ENCODE measurements at regions not wholly inside any gene's neighbourhood (a gene's known extent, or its start where the extent isn't known, plus 50 kb on each side); places are given as distances from the start of the nearest gene placed in this dataset.
"Not testable (repeated sequence)": the region's sequence is repeated elsewhere in the genome, so short reads cannot be mapped to it uniquely, and the experiment has no call there.

DNA sequence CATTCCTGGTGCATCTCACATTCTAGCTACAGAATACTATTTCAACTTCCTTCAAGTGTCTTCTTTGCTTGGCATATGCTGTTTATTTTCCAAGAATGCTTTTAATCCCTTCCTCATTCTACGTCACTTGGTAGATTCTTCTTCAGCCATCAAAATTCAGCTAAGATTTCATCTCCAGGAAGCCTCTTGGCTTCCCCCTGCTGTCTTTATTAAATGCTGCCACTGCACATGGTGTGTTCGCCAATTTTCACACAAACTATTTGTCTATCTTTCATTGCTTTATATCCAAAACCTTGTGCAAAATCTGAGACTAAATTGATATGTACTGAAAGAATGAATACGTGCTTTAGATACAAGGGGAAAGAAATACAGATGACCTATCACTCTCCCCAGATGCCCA is 253.0 kb downstream of the RFPL4B start:
- TF ChIP-seq, protein P1, sequence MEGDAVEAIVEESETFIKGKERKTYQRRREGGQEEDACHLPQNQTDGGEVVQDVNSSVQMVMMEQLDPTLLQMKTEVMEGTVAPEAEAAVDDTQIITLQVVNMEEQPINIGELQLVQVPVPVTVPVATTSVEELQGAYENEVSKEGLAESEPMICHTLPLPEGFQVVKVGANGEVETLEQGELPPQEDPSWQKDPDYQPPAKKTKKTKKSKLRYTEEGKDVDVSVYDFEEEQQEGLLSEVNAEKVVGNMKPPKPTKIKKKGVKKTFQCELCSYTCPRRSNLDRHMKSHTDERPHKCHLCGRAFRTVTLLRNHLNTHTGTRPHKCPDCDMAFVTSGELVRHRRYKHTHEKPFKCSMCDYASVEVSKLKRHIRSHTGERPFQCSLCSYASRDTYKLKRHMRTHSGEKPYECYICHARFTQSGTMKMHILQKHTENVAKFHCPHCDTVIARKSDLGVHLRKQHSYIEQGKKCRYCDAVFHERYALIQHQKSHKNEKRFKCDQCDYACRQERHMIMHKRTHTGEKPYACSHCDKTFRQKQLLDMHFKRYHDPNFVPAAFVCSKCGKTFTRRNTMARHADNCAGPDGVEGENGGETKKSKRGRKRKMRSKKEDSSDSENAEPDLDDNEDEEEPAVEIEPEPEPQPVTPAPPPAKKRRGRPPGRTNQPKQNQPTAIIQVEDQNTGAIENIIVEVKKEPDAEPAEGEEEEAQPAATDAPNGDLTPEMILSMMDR (IDR thresholded peaks at IDR 0.05; ENCODE audit: low read depth, low read length, missing control alignments): no peak
- H3K4me3 ChIP-seq (replicated peaks; ENCODE audit: low read depth, low read length): no peak overlapping the region
- DNase-seq (ENCODE audit: extremely low read depth, low read depth): no peak

DNA sequence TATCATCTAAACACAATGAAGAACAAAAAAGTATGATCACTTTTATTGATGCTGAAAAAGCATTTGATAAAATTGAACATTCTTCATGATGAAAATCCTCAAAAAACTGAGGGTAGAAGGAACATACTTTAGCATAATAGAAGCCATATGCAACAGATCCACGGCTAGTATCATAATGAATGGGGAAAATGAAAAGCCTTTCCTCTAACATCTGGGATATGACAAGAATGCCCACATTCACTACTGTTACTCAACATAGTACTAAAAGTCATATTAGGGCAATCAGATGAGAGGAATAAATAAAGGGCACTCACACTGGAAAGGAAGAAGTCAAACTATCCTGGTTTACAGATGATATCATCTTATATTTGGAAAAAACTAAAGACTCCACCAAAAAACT is 256.6 kb downstream of the RFPL4B start:
- H3K4me3 ChIP-seq (replicated peaks; ENCODE audit: low read depth, low read length): no peak overlapping the region
- no peak for DNase-seq (ENCODE audit: extremely low read depth, low read depth)
- TF ChIP-seq, protein P1 (IDR thresholded peaks at IDR 0.05; ENCODE audit: low read depth, low read length, missing control alignments): no peak

DNA sequence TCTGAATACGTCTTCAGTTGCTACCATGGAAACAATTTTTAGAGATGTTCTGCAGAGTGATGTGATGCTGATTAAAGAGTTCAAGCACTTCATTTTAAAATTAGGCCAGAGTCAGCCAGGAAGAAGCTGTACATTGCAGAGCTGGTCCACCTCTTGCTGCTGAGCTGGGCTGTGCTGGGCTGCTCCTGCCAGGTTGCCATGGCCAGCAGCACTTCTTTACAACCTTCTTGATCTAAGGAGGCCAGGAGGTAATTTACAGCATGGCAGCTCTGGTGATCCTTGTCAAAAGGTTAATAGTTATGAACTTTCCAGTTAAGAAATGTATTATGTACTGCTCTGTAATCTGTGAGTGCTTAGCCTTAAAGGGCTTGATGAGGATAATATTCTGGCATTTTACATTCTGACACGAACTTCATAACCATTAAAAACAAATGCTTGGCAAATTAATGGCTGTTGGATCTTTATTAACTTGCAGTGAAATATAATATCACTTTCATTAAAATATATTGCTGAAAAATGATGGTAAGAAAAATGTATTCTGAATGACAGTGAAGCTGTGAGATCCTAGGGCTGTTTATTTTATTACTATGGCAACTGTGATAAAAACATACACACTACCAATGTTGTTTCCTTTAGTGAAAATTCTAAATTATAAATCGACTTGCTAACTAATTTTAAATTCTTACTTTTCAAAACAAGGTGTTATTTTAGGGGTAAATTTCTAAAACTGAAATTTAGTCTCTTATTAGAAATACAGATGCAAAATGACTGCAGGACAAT is 259.7 kb downstream of the RFPL4B start:
- no peak for DNase-seq (ENCODE audit: extremely low read depth, low read depth)
- no peak overlapping the region for H3K4me3 ChIP-seq (replicated peaks; ENCODE audit: low read depth, low read length)
- TF ChIP-seq, protein P1 (IDR thresholded peaks at IDR 0.05; ENCODE audit: low read depth, low read length, missing control alignments): no peak

DNA sequence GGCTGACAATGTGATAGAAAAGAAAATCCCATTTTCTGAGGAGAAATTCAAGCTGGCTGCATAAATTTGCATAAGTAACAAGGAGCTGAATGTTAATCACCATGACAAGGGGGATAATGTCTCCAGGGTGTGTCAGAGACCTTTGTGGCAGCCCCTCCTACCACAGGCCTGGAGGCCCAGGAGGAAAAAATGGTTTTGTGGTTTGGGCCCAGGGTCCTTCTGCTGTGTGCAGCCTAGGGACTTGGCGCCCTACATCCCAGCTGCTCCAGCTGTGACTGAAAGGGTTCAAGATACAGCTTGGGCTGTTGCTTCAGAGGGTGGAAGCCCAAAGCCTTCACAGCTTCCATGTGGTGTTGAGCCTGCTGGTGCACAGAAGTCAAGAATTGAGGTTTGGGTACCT is 261.8 kb downstream of the RFPL4B start:
- H3K4me3 ChIP-seq (replicated peaks; ENCODE audit: low read depth, low read length); DNase-seq (ENCODE audit: extremely low read depth, low read depth): not testable (repeated sequence)

DNA sequence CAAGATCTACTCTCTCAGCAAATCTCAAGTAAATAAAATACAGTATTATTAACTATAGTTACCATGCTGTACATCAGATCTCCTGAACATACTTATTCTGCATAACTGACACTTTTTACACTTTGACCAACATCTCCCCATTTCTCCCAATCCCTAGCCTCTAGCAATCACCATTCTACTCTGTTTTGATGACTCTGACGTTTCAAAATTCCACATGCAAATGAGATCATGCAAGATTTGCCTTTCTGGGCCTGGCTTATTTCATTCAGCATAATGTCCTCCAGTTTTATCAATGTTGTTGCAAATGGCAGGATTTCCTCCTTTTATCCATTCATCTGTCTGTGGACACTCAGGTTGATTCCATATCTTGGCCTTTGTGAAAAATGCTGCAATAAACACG is 266.3 kb downstream of the RFPL4B start:
- TF ChIP-seq, protein P1 (IDR thresholded peaks at IDR 0.05; ENCODE audit: low read depth, low read length, missing control alignments): no peak
- no peak overlapping the region for H3K4me3 ChIP-seq (replicated peaks; ENCODE audit: low read depth, low read length)
- DNase-seq (ENCODE audit: extremely low read depth, low read depth): no peak

DNA sequence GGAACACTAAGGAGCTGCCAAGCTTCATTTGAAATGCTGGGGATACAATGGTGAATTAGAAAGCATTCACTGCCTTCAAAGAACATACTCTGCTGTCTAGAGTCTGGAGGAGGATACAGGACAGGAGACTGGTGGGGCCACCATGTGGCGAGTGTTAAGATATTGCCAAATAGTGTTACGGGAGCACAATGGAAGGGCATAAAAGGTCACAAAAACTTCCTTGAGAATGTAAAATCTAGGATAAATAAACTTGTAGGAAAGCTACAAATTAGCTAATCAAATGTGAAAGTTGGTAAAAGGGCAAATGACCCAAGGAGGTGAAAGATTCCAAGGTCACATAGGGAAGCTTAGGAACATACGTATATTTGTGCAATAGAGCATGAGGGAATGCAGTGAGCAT is 271.7 kb downstream of the RFPL4B start:
- TF ChIP-seq, protein P1 (IDR thresholded peaks at IDR 0.05; ENCODE audit: low read depth, low read length, missing control alignments): peak; percentile 10
- no peak overlapping the region for H3K4me3 ChIP-seq (replicated peaks; ENCODE audit: low read depth, low read length)
- DNase-seq (ENCODE audit: extremely low read depth, low read depth): no peak

DNA sequence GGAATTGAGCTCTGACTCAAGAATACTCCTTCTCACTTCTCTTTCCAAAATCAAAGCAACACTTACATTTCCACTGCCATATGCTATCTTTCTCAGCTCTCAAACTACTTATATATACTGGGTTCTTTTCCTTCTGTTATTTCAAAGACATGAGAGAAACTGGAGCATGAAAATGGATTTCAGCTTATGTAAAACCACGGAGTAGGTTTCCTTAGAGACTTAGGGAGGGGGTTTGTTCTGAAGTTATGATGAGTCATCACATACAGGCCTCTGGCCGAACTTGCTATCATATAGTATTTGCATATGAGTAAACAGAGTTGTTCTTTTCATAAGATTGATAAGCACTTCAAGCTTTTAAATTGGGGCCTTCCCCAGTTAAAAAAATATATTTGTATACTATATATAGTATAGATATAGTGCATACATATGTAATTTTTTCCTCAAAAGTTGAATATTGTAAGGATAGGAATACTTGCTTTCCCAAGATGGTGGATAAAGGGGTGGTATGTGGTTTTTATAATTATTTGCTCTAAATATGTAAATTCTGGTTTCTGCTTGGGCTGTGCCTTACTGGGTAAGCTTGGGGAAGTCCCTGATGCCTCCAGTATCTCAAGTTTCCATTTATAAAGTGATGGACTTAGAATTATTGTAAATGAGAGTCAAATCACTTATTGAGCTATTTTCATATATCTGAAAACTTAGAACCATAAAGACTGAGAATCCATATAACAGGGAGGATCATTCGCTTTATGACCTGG is 273.9 kb downstream of the RFPL4B start:
- DNase-seq (ENCODE audit: extremely low read depth, low read depth): no peak
- TF ChIP-seq, protein P1 (IDR thresholded peaks at IDR 0.05; ENCODE audit: low read depth, low read length, missing control alignments): no peak
- no peak overlapping the region for H3K4me3 ChIP-seq (replicated peaks; ENCODE audit: low read depth, low read length)
